ENCODE measurements at regions not wholly inside any gene's neighbourhood (a gene's known extent, or its start where the extent isn't known, plus 50 kb on each side); places are given as distances from the start of the nearest gene placed in this dataset.

DNA sequence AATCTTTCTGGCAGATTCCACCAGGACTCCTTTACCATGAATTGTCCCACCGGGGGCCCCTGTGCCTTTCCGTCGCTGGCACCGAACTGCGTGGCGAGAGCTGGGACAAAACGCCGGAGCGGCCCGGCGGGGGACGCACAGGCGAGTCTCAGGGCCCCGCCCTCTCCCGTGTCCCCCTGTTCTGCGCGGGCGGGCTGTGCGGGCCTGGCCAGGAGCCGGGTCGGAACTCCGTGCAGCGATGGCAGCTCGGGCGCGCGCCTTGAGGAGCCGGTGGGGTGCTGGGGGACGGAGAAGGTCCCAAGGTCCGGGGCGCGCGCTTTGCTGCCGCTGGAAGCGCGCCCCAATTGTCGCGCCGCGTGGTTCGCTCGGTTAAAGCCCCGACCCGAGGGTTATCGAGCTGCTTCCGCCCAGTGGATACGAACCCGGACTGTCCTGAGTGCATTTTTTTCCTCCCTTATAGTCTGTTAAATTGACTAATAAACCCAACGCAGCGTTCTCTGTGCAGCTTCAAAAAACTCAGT lies 125.3 kb downstream of the TMEM174 start:
- no peak overlapping the region for H3K27ac Mint-ChIP-seq (ENCODE audit: unreplicated experiment)
- peaks cover 16% of the 10 kb centered on the region for H3K4me1 Mint-ChIP-seq (ENCODE audit: unreplicated experiment)
- no peaks in the 10 kb centered on the region for H3K9me3 Mint-ChIP-seq (ENCODE audit: unreplicated experiment)
- peaks cover 4% of the 10 kb centered on the region for H3K36me3 Mint-ChIP-seq (ENCODE audit: low read depth, unreplicated experiment)
- H3K27me3 Mint-ChIP-seq (ENCODE audit: unreplicated experiment) = peaks cover 50% of the 10 kb centered on the region
- TF ChIP-seq CTCF (IDR thresholded peaks at IDR 0.05; ENCODE audit: unreplicated experiment) = no peak
- no peak for DNase-seq (ENCODE audit: low spot score)
- H3K4me3 Mint-ChIP-seq (ENCODE audit: unreplicated experiment) = peak overlapping the region; percentile 54

- Mint-ChIP-seq H3K36me3 (ENCODE audit: low read depth, unreplicated experiment) (peaks cover 4% of the 10 kb centered on the region), H3K27ac (ENCODE audit: unreplicated experiment) (no peak overlapping the region), H3K9me3 (ENCODE audit: unreplicated experiment) (no peaks in the 10 kb centered on the region), H3K4me1 (ENCODE audit: unreplicated experiment) (peaks cover 16% of the 10 kb centered on the region), H3K27me3 (ENCODE audit: unreplicated experiment) (peaks cover 46% of the 10 kb centered on the region), H3K4me3 (ENCODE audit: unreplicated experiment) (no peak overlapping the region)
- no peak for TF ChIP-seq CTCF (IDR thresholded peaks at IDR 0.05; ENCODE audit: unreplicated experiment)
- no peak for DNase-seq (ENCODE audit: low spot score)
These were observed 124.4 kb downstream of the TMEM174 start for GRCh38 chr5:73297430-73297829.

GRCh38 chr5:73296772-73297171 lies 123.8 kb downstream of the TMEM174 start:
- H3K9me3 Mint-ChIP-seq (ENCODE audit: unreplicated experiment) = no peaks in the 10 kb centered on the region
- no peak for TF ChIP-seq CTCF (IDR thresholded peaks at IDR 0.05; ENCODE audit: unreplicated experiment)
- H3K36me3 Mint-ChIP-seq (ENCODE audit: low read depth, unreplicated experiment) = peaks cover 4% of the 10 kb centered on the region
- H3K27ac Mint-ChIP-seq (ENCODE audit: unreplicated experiment) = no peak overlapping the region
- no peak overlapping the region for H3K4me3 Mint-ChIP-seq (ENCODE audit: unreplicated experiment)
- peaks cover 41% of the 10 kb centered on the region for H3K27me3 Mint-ChIP-seq (ENCODE audit: unreplicated experiment)
- H3K4me1 Mint-ChIP-seq (ENCODE audit: unreplicated experiment) = peaks cover 16% of the 10 kb centered on the region
- no peak for DNase-seq (ENCODE audit: low spot score)

- Mint-ChIP-seq H3K9me3 (ENCODE audit: unreplicated experiment) (no peaks in the 10 kb centered on the region), H3K4me1 (ENCODE audit: unreplicated experiment) (peaks cover 14% of the 10 kb centered on the region), H3K36me3 (ENCODE audit: low read depth, unreplicated experiment) (peaks cover 4% of the 10 kb centered on the region), H3K27me3 (ENCODE audit: unreplicated experiment) (peaks cover 35% of the 10 kb centered on the region), H3K27ac (ENCODE audit: unreplicated experiment) (no peak overlapping the region), H3K4me3 (ENCODE audit: unreplicated experiment) (no peak overlapping the region)
- TF ChIP-seq CTCF (IDR thresholded peaks at IDR 0.05; ENCODE audit: unreplicated experiment) = no peak
- DNase-seq (ENCODE audit: low spot score) = no peak
These were observed 122.9 kb downstream of the TMEM174 start for GRCh38 chr5:73295921-73296320.

DNA sequence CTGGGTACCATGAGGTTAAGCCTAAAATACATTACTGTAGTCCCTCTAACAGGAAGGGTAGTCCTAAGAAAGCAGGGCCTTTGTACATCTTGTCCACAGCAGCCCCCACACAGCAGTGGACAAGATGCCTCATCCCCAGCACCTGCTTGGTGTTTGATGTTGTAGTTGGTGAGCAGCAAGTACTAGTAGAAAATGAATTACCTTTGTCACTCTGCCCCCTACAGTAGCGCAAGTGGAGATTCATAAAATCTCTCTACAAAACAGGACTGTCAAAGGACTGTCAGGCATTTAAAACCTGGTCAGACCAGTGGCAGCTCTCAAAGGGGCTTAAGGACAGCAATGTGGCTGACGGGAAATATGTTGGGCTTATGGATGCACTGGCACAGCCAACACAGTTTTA lies 122.5 kb downstream of the TMEM174 start:
- Mint-ChIP-seq H3K4me3 (ENCODE audit: unreplicated experiment) (no peak overlapping the region), H3K27ac (ENCODE audit: unreplicated experiment) (no peak overlapping the region), H3K27me3 (ENCODE audit: unreplicated experiment) (peaks cover 31% of the 10 kb centered on the region), H3K36me3 (ENCODE audit: low read depth, unreplicated experiment) (peaks cover 4% of the 10 kb centered on the region), H3K9me3 (ENCODE audit: unreplicated experiment) (no peaks in the 10 kb centered on the region), H3K4me1 (ENCODE audit: unreplicated experiment) (peaks cover 14% of the 10 kb centered on the region)
- TF ChIP-seq CTCF (IDR thresholded peaks at IDR 0.05; ENCODE audit: unreplicated experiment) = no peak
- DNase-seq (ENCODE audit: low spot score) = no peak

Data from endothelial cell (in vitro differentiated cells).